ENCODE measurements at regions not wholly inside any gene's neighbourhood (a gene's known extent, or its start where the extent isn't known, plus 50 kb on each side); places are given as distances from the start of the nearest gene placed in this dataset.
"Not testable (repeated sequence)": the region's sequence is repeated elsewhere in the genome, so short reads cannot be mapped to it uniquely, and the experiment has no call there.

GRCh38 chr16:88266935-88267551, 115.7 kb upstream of the ZNF469 start:
- not testable (repeated sequence) for H3K36me3 ChIP-seq (ENCODE audit: insufficient read depth, low read length); H3K9me3 ChIP-seq (ENCODE audit: insufficient read depth, low read length, severe bottlenecking); H3K79me2 ChIP-seq (ENCODE audit: insufficient read depth, low read length); ATAC-seq (ENCODE audit: insufficient read depth, low read depth); H3K9ac ChIP-seq (ENCODE audit: low read depth, low read length); H3K4me3 ChIP-seq (ENCODE audit: low read depth in 1 of 2, low read length in 2 of 2); H4K20me1 ChIP-seq (ENCODE audit: insufficient read depth, low read length); H3K27ac ChIP-seq (ENCODE audit: low read length); H3K4me2 ChIP-seq (ENCODE audit: insufficient read depth, low read length); H3K27me3 ChIP-seq (ENCODE audit: insufficient read depth, low read length, poor library complexity); DNase-seq; H3K4me1 ChIP-seq (ENCODE audit: insufficient read depth, low read length); H2AFZ ChIP-seq (ENCODE audit: low read depth, low read length)

- H3K4me2 ChIP-seq (ENCODE audit: insufficient read depth, low read length); H3K4me1 ChIP-seq (ENCODE audit: insufficient read depth, low read length); H3K36me3 ChIP-seq (ENCODE audit: insufficient read depth, low read length); H3K27ac ChIP-seq (ENCODE audit: low read length); H3K9ac ChIP-seq (ENCODE audit: low read depth, low read length); H3K27me3 ChIP-seq (ENCODE audit: insufficient read depth, low read length, poor library complexity); H4K20me1 ChIP-seq (ENCODE audit: insufficient read depth, low read length); ATAC-seq (ENCODE audit: insufficient read depth, low read depth); H3K4me3 ChIP-seq (ENCODE audit: low read depth in 1 of 2, low read length in 2 of 2); H2AFZ ChIP-seq (ENCODE audit: low read depth, low read length); DNase-seq; H3K79me2 ChIP-seq (ENCODE audit: insufficient read depth, low read length); H3K9me3 ChIP-seq (ENCODE audit: insufficient read depth, low read length, severe bottlenecking): not testable (repeated sequence)
Measured at GRCh38 chr16:88268186-88268970, 114.4 kb upstream of the ZNF469 start.

GRCh38 chr16:88270171-88270790, 112.5 kb upstream of the ZNF469 start:
- not testable (repeated sequence) for H3K27ac ChIP-seq (ENCODE audit: low read length); H3K9ac ChIP-seq (ENCODE audit: low read depth, low read length); H3K9me3 ChIP-seq (ENCODE audit: insufficient read depth, low read length, severe bottlenecking); H3K4me1 ChIP-seq (ENCODE audit: insufficient read depth, low read length); ATAC-seq (ENCODE audit: insufficient read depth, low read depth); H3K36me3 ChIP-seq (ENCODE audit: insufficient read depth, low read length); H3K4me3 ChIP-seq (ENCODE audit: low read depth in 1 of 2, low read length in 2 of 2); H3K4me2 ChIP-seq (ENCODE audit: insufficient read depth, low read length); H3K79me2 ChIP-seq (ENCODE audit: insufficient read depth, low read length); H4K20me1 ChIP-seq (ENCODE audit: insufficient read depth, low read length); H3K27me3 ChIP-seq (ENCODE audit: insufficient read depth, low read length, poor library complexity); H2AFZ ChIP-seq (ENCODE audit: low read depth, low read length); DNase-seq

GRCh38 chr16:88271296-88271695, 111.5 kb upstream of the ZNF469 start:
- H3K27me3 ChIP-seq (ENCODE audit: insufficient read depth, low read length, poor library complexity); H3K9ac ChIP-seq (ENCODE audit: low read depth, low read length); DNase-seq: not testable (repeated sequence)

GRCh38 chr16:88271776-88272175, 111.0 kb upstream of the ZNF469 start:
- not testable (repeated sequence) for H4K20me1 ChIP-seq (ENCODE audit: insufficient read depth, low read length); DNase-seq; H3K4me2 ChIP-seq (ENCODE audit: insufficient read depth, low read length); ATAC-seq (ENCODE audit: insufficient read depth, low read depth); H3K9me3 ChIP-seq (ENCODE audit: insufficient read depth, low read length, severe bottlenecking); H3K9ac ChIP-seq (ENCODE audit: low read depth, low read length); H3K4me3 ChIP-seq (ENCODE audit: low read depth in 1 of 2, low read length in 2 of 2); H3K79me2 ChIP-seq (ENCODE audit: insufficient read depth, low read length); H3K36me3 ChIP-seq (ENCODE audit: insufficient read depth, low read length); H3K27me3 ChIP-seq (ENCODE audit: insufficient read depth, low read length, poor library complexity); H3K27ac ChIP-seq (ENCODE audit: low read length); H2AFZ ChIP-seq (ENCODE audit: low read depth, low read length); H3K4me1 ChIP-seq (ENCODE audit: insufficient read depth, low read length)

More at GRCh38 chr16:88271296-88271695, 111.5 kb upstream of the ZNF469 start:
- not testable (repeated sequence) for ATAC-seq (ENCODE audit: insufficient read depth, low read depth); H2AFZ ChIP-seq (ENCODE audit: low read depth, low read length); H3K27ac ChIP-seq (ENCODE audit: low read length); H4K20me1 ChIP-seq (ENCODE audit: insufficient read depth, low read length); H3K4me3 ChIP-seq (ENCODE audit: low read depth in 1 of 2, low read length in 2 of 2); H3K9me3 ChIP-seq (ENCODE audit: insufficient read depth, low read length, severe bottlenecking); H3K4me2 ChIP-seq (ENCODE audit: insufficient read depth, low read length); H3K4me1 ChIP-seq (ENCODE audit: insufficient read depth, low read length); H3K79me2 ChIP-seq (ENCODE audit: insufficient read depth, low read length); H3K36me3 ChIP-seq (ENCODE audit: insufficient read depth, low read length)

GRCh38 chr16:88272437-88272836, 110.3 kb upstream of the ZNF469 start:
- H4K20me1 ChIP-seq (ENCODE audit: insufficient read depth, low read length); DNase-seq; ATAC-seq (ENCODE audit: insufficient read depth, low read depth); H3K36me3 ChIP-seq (ENCODE audit: insufficient read depth, low read length); H3K4me2 ChIP-seq (ENCODE audit: insufficient read depth, low read length); H3K27ac ChIP-seq (ENCODE audit: low read length); H3K4me3 ChIP-seq (ENCODE audit: low read depth in 1 of 2, low read length in 2 of 2); H3K79me2 ChIP-seq (ENCODE audit: insufficient read depth, low read length); H2AFZ ChIP-seq (ENCODE audit: low read depth, low read length); H3K9ac ChIP-seq (ENCODE audit: low read depth, low read length); H3K9me3 ChIP-seq (ENCODE audit: insufficient read depth, low read length, severe bottlenecking); H3K27me3 ChIP-seq (ENCODE audit: insufficient read depth, low read length, poor library complexity); H3K4me1 ChIP-seq (ENCODE audit: insufficient read depth, low read length): not testable (repeated sequence)

GRCh38 chr16:88274126-88274750, 108.5 kb upstream of the ZNF469 start:
- not testable (repeated sequence) for H3K27me3 ChIP-seq (ENCODE audit: insufficient read depth, low read length, poor library complexity); H4K20me1 ChIP-seq (ENCODE audit: insufficient read depth, low read length); ATAC-seq (ENCODE audit: insufficient read depth, low read depth); H3K27ac ChIP-seq (ENCODE audit: low read length); H3K9me3 ChIP-seq (ENCODE audit: insufficient read depth, low read length, severe bottlenecking); H3K79me2 ChIP-seq (ENCODE audit: insufficient read depth, low read length); DNase-seq; H3K4me1 ChIP-seq (ENCODE audit: insufficient read depth, low read length); H2AFZ ChIP-seq (ENCODE audit: low read depth, low read length); H3K4me3 ChIP-seq (ENCODE audit: low read depth in 1 of 2, low read length in 2 of 2); H3K36me3 ChIP-seq (ENCODE audit: insufficient read depth, low read length); H3K9ac ChIP-seq (ENCODE audit: low read depth, low read length); H3K4me2 ChIP-seq (ENCODE audit: insufficient read depth, low read length)
